ENCODE measurements at regions not wholly inside any gene's neighbourhood (a gene's known extent, or its start where the extent isn't known, plus 50 kb on each side); places are given as distances from the start of the nearest gene placed in this dataset.
"Not testable (repeated sequence)": the region's sequence is repeated elsewhere in the genome, so short reads cannot be mapped to it uniquely, and the experiment has no call there.

DNA sequence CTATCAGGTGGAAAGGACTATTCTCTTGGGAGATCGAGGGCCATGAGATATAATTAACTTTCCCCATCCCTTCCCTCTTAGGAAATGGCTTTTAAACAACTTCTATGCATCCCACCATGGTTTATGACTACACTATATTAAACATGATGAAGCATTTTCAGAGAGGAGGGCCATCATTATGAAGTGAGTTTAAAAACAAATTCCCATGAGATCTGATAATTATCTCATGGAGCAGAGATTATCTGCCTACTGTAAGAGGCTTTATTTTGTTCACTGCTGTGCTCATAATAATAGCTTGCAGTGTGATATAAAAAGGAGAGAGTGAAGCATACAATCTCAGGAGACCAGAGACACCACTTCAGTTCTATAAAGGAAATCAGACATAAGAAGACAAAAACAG, 330.5 kb upstream of the ZFP42 start:
- Histone ChIP-seq H3K27ac (ENCODE audit: low read depth, low read length) (no peak overlapping the region), H3K9ac (ENCODE audit: low read depth in 1 of 2, low read length in 2 of 2) (no peak overlapping the region), H3K4me3 (ENCODE audit: low read depth in 1 of 2, low read length in 2 of 2) (no peak overlapping the region), H3K4me1 (ENCODE audit: control insufficient read depth in 1 of 2, insufficient read depth in 2 of 2, low read length in 2 of 2) (no peaks in the 10 kb centered on the region), H3K27me3 (ENCODE audit: control insufficient read depth in 1 of 2, insufficient read depth in 2 of 2, low read length in 2 of 2) (no peaks in the 10 kb centered on the region), H3K9me3 (ENCODE audit: control insufficient read depth in 1 of 2, low read length in 2 of 2) (no peaks in the 10 kb centered on the region), H3K36me3 (ENCODE audit: control insufficient read depth in 1 of 2, insufficient read depth in 2 of 2, low read length in 2 of 2) (no peaks in the 10 kb centered on the region)

GRCh38 chr4:187666034-187666433, 329.5 kb upstream of the ZFP42 start:
- H3K27me3 ChIP-seq (ENCODE audit: control insufficient read depth in 1 of 2, insufficient read depth in 2 of 2, low read length in 2 of 2), result no peaks in the 10 kb centered on the region
- H3K9ac ChIP-seq (ENCODE audit: low read depth in 1 of 2, low read length in 2 of 2), result no peak overlapping the region
- no peak overlapping the region for H3K27ac ChIP-seq (ENCODE audit: low read depth, low read length)
- no peaks in the 10 kb centered on the region for H3K36me3 ChIP-seq (ENCODE audit: control insufficient read depth in 1 of 2, insufficient read depth in 2 of 2, low read length in 2 of 2)
- H3K4me3 ChIP-seq (ENCODE audit: low read depth in 1 of 2, low read length in 2 of 2), result no peak overlapping the region
- H3K4me1 ChIP-seq (ENCODE audit: control insufficient read depth in 1 of 2, insufficient read depth in 2 of 2, low read length in 2 of 2), result no peaks in the 10 kb centered on the region
- no peaks in the 10 kb centered on the region for H3K9me3 ChIP-seq (ENCODE audit: control insufficient read depth in 1 of 2, low read length in 2 of 2)

DNA sequence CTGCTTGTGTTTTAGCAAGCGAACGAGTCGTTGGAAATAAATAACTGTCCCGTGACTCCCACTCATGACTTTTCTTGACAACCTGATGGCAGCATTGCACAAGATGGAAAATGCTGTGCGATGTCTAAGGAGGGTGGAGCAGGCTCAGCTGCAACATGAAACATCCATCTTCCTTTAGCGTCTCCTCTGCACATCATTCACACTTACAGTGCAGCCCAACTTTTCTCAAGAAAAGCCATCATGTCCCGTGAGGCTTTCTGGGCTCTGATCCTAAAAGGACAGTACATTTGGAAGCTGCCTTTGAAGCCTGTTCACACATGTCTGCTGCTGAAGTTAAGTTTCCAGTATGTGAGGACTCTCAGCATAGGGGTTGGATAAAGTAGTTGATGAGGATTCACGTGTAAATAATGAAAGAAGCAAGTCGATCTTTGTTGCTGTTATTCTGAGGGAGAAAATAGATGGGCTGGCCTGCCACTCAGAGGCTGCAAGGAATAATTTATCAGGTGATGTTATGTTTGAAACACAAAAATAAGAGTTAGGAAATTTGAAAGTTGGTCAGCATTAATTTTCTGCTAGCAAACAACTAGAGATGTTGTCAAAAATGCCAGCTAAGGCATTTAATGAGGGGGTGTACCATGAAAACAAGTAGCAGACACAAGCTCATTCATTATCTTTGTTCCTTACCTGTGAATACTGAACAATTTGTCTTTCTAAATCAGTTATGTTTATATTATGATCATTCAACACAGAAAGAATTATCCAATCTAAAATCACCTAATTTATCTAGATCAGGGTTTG, 328.7 kb upstream of the ZFP42 start:
- Histone ChIP-seq H3K9me3 (ENCODE audit: control insufficient read depth in 1 of 2, low read length in 2 of 2) (no peaks in the 10 kb centered on the region), H3K36me3 (ENCODE audit: control insufficient read depth in 1 of 2, insufficient read depth in 2 of 2, low read length in 2 of 2) (no peaks in the 10 kb centered on the region), H3K27ac (ENCODE audit: low read depth, low read length) (no peak overlapping the region), H3K27me3 (ENCODE audit: control insufficient read depth in 1 of 2, insufficient read depth in 2 of 2, low read length in 2 of 2) (no peaks in the 10 kb centered on the region), H3K4me1 (ENCODE audit: control insufficient read depth in 1 of 2, insufficient read depth in 2 of 2, low read length in 2 of 2) (no peaks in the 10 kb centered on the region), H3K9ac (ENCODE audit: low read depth in 1 of 2, low read length in 2 of 2) (no peak overlapping the region), H3K4me3 (ENCODE audit: low read depth in 1 of 2, low read length in 2 of 2) (no peak overlapping the region)

GRCh38 chr4:187668526-187669082, 327.0 kb upstream of the ZFP42 start:
- H3K27me3 ChIP-seq (ENCODE audit: control insufficient read depth in 1 of 2, insufficient read depth in 2 of 2, low read length in 2 of 2), result no peaks in the 10 kb centered on the region
- no peaks in the 10 kb centered on the region for H3K36me3 ChIP-seq (ENCODE audit: control insufficient read depth in 1 of 2, insufficient read depth in 2 of 2, low read length in 2 of 2)
- H3K9ac ChIP-seq (ENCODE audit: low read depth in 1 of 2, low read length in 2 of 2), result no peak overlapping the region
- no peak overlapping the region for H3K4me3 ChIP-seq (ENCODE audit: low read depth in 1 of 2, low read length in 2 of 2)
- no peaks in the 10 kb centered on the region for H3K4me1 ChIP-seq (ENCODE audit: control insufficient read depth in 1 of 2, insufficient read depth in 2 of 2, low read length in 2 of 2)
- H3K9me3 ChIP-seq (ENCODE audit: control insufficient read depth in 1 of 2, low read length in 2 of 2), result no peaks in the 10 kb centered on the region
- H3K27ac ChIP-seq (ENCODE audit: low read depth, low read length), result no peak overlapping the region

DNA sequence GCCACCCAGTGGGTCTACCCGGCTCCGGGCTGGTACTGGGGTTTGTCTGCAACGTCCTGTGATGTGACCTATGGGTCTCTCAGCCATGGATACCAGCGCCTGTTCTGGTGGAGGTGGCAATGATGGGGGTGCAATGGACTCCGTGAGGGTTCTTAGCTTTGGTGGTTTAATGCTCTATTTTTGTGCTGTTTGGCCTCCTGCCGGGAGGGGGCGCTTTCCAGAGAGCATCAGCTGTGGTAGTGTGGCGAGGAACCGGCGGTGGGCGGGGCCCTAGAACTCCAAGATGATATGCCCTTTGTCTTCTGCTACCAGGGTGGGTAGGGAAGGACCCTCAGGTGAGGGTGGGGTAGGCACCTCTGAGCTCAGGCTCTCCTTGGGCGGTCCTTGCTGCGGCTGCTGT, 324.1 kb upstream of the ZFP42 start:
- H3K9me3 ChIP-seq (ENCODE audit: control insufficient read depth in 1 of 2, low read length in 2 of 2); H3K36me3 ChIP-seq (ENCODE audit: control insufficient read depth in 1 of 2, insufficient read depth in 2 of 2, low read length in 2 of 2); H3K4me1 ChIP-seq (ENCODE audit: control insufficient read depth in 1 of 2, insufficient read depth in 2 of 2, low read length in 2 of 2); H3K4me3 ChIP-seq (ENCODE audit: low read depth in 1 of 2, low read length in 2 of 2); H3K27ac ChIP-seq (ENCODE audit: low read depth, low read length); H3K27me3 ChIP-seq (ENCODE audit: control insufficient read depth in 1 of 2, insufficient read depth in 2 of 2, low read length in 2 of 2); H3K9ac ChIP-seq (ENCODE audit: low read depth in 1 of 2, low read length in 2 of 2): not testable (repeated sequence)

- not testable (repeated sequence) for H3K4me1 ChIP-seq (ENCODE audit: control insufficient read depth in 1 of 2, insufficient read depth in 2 of 2, low read length in 2 of 2); H3K27me3 ChIP-seq (ENCODE audit: control insufficient read depth in 1 of 2, insufficient read depth in 2 of 2, low read length in 2 of 2)
Measured at GRCh38 chr4:187671958-187672357, 323.6 kb upstream of the ZFP42 start.

GRCh38 chr4:187672526-187672925, 323.0 kb upstream of the ZFP42 start:
- not testable (repeated sequence) for H3K9me3 ChIP-seq (ENCODE audit: control insufficient read depth in 1 of 2, low read length in 2 of 2); H3K36me3 ChIP-seq (ENCODE audit: control insufficient read depth in 1 of 2, insufficient read depth in 2 of 2, low read length in 2 of 2); H3K27ac ChIP-seq (ENCODE audit: low read depth, low read length); H3K27me3 ChIP-seq (ENCODE audit: control insufficient read depth in 1 of 2, insufficient read depth in 2 of 2, low read length in 2 of 2); H3K4me1 ChIP-seq (ENCODE audit: control insufficient read depth in 1 of 2, insufficient read depth in 2 of 2, low read length in 2 of 2); H3K4me3 ChIP-seq (ENCODE audit: low read depth in 1 of 2, low read length in 2 of 2); H3K9ac ChIP-seq (ENCODE audit: low read depth in 1 of 2, low read length in 2 of 2)

More at GRCh38 chr4:187671958-187672357, 323.6 kb upstream of the ZFP42 start:
- H3K9me3 ChIP-seq (ENCODE audit: control insufficient read depth in 1 of 2, low read length in 2 of 2); H3K4me3 ChIP-seq (ENCODE audit: low read depth in 1 of 2, low read length in 2 of 2); H3K36me3 ChIP-seq (ENCODE audit: control insufficient read depth in 1 of 2, insufficient read depth in 2 of 2, low read length in 2 of 2); H3K9ac ChIP-seq (ENCODE audit: low read depth in 1 of 2, low read length in 2 of 2); H3K27ac ChIP-seq (ENCODE audit: low read depth, low read length): not testable (repeated sequence)

DNA sequence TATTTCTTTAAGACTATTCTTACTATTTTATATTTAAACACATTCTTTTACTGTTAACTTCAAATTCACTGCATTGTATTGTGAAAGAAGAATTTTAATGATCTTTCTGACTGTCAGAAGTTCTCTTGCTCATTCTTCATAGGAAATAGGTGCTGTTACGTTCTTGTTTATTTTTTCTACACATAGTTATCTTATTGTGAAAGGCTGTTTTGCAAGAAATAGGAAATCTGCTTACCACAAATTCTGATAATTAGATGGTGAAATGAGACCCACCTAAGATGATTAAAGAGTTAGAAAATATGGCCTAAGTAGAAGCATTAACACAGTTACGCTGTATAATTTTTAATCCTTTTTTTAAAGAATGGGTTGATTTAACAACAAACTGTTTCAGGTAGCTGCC, 316.1 kb upstream of the ZFP42 start:
- H3K4me3 ChIP-seq (ENCODE audit: low read depth in 1 of 2, low read length in 2 of 2), result no peak overlapping the region
- H3K4me1 ChIP-seq (ENCODE audit: control insufficient read depth in 1 of 2, insufficient read depth in 2 of 2, low read length in 2 of 2), result no peaks in the 10 kb centered on the region
- H3K27ac ChIP-seq (ENCODE audit: low read depth, low read length), result no peak overlapping the region
- H3K9me3 ChIP-seq (ENCODE audit: control insufficient read depth in 1 of 2, low read length in 2 of 2), result no peaks in the 10 kb centered on the region
- H3K27me3 ChIP-seq (ENCODE audit: control insufficient read depth in 1 of 2, insufficient read depth in 2 of 2, low read length in 2 of 2), result no peaks in the 10 kb centered on the region
- no peak overlapping the region for H3K9ac ChIP-seq (ENCODE audit: low read depth in 1 of 2, low read length in 2 of 2)
- no peaks in the 10 kb centered on the region for H3K36me3 ChIP-seq (ENCODE audit: control insufficient read depth in 1 of 2, insufficient read depth in 2 of 2, low read length in 2 of 2)

- Histone ChIP-seq H3K9me3 (ENCODE audit: control insufficient read depth in 1 of 2, low read length in 2 of 2) (no peaks in the 10 kb centered on the region), H3K27ac (ENCODE audit: low read depth, low read length) (no peak overlapping the region), H3K27me3 (ENCODE audit: control insufficient read depth in 1 of 2, insufficient read depth in 2 of 2, low read length in 2 of 2) (no peaks in the 10 kb centered on the region), H3K9ac (ENCODE audit: low read depth in 1 of 2, low read length in 2 of 2) (no peak overlapping the region), H3K4me3 (ENCODE audit: low read depth in 1 of 2, low read length in 2 of 2) (no peak overlapping the region), H3K36me3 (ENCODE audit: control insufficient read depth in 1 of 2, insufficient read depth in 2 of 2, low read length in 2 of 2) (no peaks in the 10 kb centered on the region), H3K4me1 (ENCODE audit: control insufficient read depth in 1 of 2, insufficient read depth in 2 of 2, low read length in 2 of 2) (no peaks in the 10 kb centered on the region)
Measured at GRCh38 chr4:187685247-187685646, 310.3 kb upstream of the ZFP42 start.

- H3K4me3 ChIP-seq (ENCODE audit: low read depth in 1 of 2, low read length in 2 of 2), result no peak overlapping the region
- no peaks in the 10 kb centered on the region for H3K27me3 ChIP-seq (ENCODE audit: control insufficient read depth in 1 of 2, insufficient read depth in 2 of 2, low read length in 2 of 2)
- peaks cover 0 to 2% of the 10 kb centered on the region in 2 donors for H3K9me3 ChIP-seq (ENCODE audit: control insufficient read depth in 1 of 2, low read length in 2 of 2)
- H3K36me3 ChIP-seq (ENCODE audit: control insufficient read depth in 1 of 2, insufficient read depth in 2 of 2, low read length in 2 of 2), result no peaks in the 10 kb centered on the region
- H3K4me1 ChIP-seq (ENCODE audit: control insufficient read depth in 1 of 2, insufficient read depth in 2 of 2, low read length in 2 of 2), result no peaks in the 10 kb centered on the region
- no peak overlapping the region for H3K9ac ChIP-seq (ENCODE audit: low read depth in 1 of 2, low read length in 2 of 2)
- no peak overlapping the region for H3K27ac ChIP-seq (ENCODE audit: low read depth, low read length)
Measured at GRCh38 chr4:187687697-187688096, 307.9 kb upstream of the ZFP42 start.

All from duodenal mucosa (tissue), 2 donors.